Lung (tissue), 11 donors: ENCODE measurements at regions not wholly inside any gene's neighbourhood (a gene's known extent, or its start where the extent isn't known, plus 50 kb on each side); places are given as distances from the start of the nearest gene placed in this dataset.

ENCODE experiments used
- ATAC-seq: fragments of 200-7000 bp; cut with Tn5 transposase; one replicate; pipeline ENCODE4 v1.9.1; 2020; ENCODE audit warnings: moderate number of reproducible peaks; ENCODE audit not compliant: insufficient read depth, low FRiP score
- DNase-seq, 3 donors: peaks; one replicate each; pipeline ENCODE4 v3.0.0-alpha.2; 2013 to 2017
- H3K27ac ChIP-seq, 2 donors: one replicate each; pipeline ENCODE4 v1.5.1; 2013; ENCODE audit warnings: mild to moderate bottlenecking in 2 of 2, moderate library complexity in 2 of 2, control low read depth in 1 of 2, inconsistent platforms in 1 of 2, low read depth in 1 of 2, low read length in 1 of 2
- H3K27me3 ChIP-seq, 3 donors: one replicate each; pipeline ENCODE4 v1.5.1; 2013; ENCODE audit warnings: low read length in 2 of 3; ENCODE audit not compliant: control insufficient read depth in 3 of 3, insufficient read depth in 3 of 3
- H3K36me3 ChIP-seq, 4 donors: one replicate each; pipeline ENCODE4 v1.5.1; 2013; ENCODE audit warnings: low read length in 4 of 4, mild to moderate bottlenecking in 1 of 4, moderate library complexity in 1 of 4; ENCODE audit not compliant: control insufficient read depth in 4 of 4, insufficient read depth in 4 of 4
- H3K4me1 ChIP-seq, 5 donors: one replicate each; pipeline ENCODE4 v1.5.1; 2013; ENCODE audit warnings: low read length in 5 of 5, mild to moderate bottlenecking in 2 of 5, moderate library complexity in 1 of 5; ENCODE audit not compliant: control insufficient read depth in 5 of 5, insufficient read depth in 5 of 5
- H3K4me3 ChIP-seq: one replicate; pipeline ENCODE4 v1.5.1; 2013; ENCODE audit warnings: mild to moderate bottlenecking, control low read depth, moderate library complexity
- H3K9ac ChIP-seq, 2 donors: one replicate each; pipeline ENCODE4 v1.5.1; 2013; ENCODE audit warnings: low read length in 2 of 2, control low read depth in 1 of 2; ENCODE audit not compliant: insufficient read depth in 1 of 2
- H3K9me3 ChIP-seq, 4 donors: one replicate each; pipeline ENCODE4 v1.5.1; 2013; ENCODE audit warnings: low read length in 3 of 4, mild to moderate bottlenecking in 1 of 4, moderate library complexity in 1 of 4; ENCODE audit not compliant: control insufficient read depth in 4 of 4, insufficient read depth in 3 of 4
- CTCF ChIP-seq: IDR thresholded peaks from 2 replicates; pipeline ENCODE4 v1.5.1; 2012; ENCODE audit warnings: mild to moderate bottlenecking; ENCODE audit errors: control extremely low read depth, extremely low read depth
- WGBS, 2 donors: extraction: QIAGEN DNeasy Blood & Tissue Kit; methylation state at CpG; one replicate each; pipeline ENCODE4 v1.1.7; 2013; 5-methylcytosine and 5-hydroxymethylcytosine counted together
- donor health status: control.
- donor health status: control.
- donor health status: Bipolar disorder and iron deficiency.
- donor health status: healthy.
- donor health status: DM: yes; HTN: yes; CAD: no.

- Histone ChIP-seq H3K4me1 (peaks cover 2 to 24% (median 6%) of the 10 kb centered on the region in 5 donors), H3K36me3 (no peaks in the 10 kb centered on the region), H3K4me3 (no peak overlapping the region), H3K27ac (no peak overlapping the region), H3K9me3 (no peaks in the 10 kb centered on the region), H3K27me3 (no peaks in the 10 kb centered on the region), H3K9ac (no peak overlapping the region)
- WGBS, 2 donors, result 75 to 83% methylated on average over 2 of the region's 2 CpGs
- no peak for DNase-seq
- TF ChIP-seq CTCF, result no peak
- no peak for ATAC-seq
These were observed 160.4 kb upstream of the AGR3 start for GRCh38 chr7:17042211-17042610.

- DNase-seq (peak in 2 of 3 donors; percentile 21 to 39), ATAC-seq (no peak)
- no peak overlapping the region for H3K4me3 ChIP-seq
- H3K9me3 ChIP-seq, result no peaks in the 10 kb centered on the region
- TF ChIP-seq CTCF, result no peak
- no peak overlapping the region for H3K27ac ChIP-seq
- peaks cover 2 to 24% (median 6%) of the 10 kb centered on the region in 5 donors for H3K4me1 ChIP-seq
- H3K36me3 ChIP-seq, result no peaks in the 10 kb centered on the region
- H3K27me3 ChIP-seq, result no peaks in the 10 kb centered on the region
- WGBS, 2 donors, result 41 to 59% methylated on average over 3 of the region's 3 CpGs
- no peak overlapping the region for H3K9ac ChIP-seq
These were observed 161.5 kb upstream of the AGR3 start for GRCh38 chr7:17043012-17043877.

GRCh38 chr7:17044396-17044795, 162.6 kb upstream of the AGR3 start:
- DNase-seq (no peak), ATAC-seq (no peak)
- 97% methylated on average over 2 of the region's 2 CpGs for WGBS, 2 donors

More at GRCh38 chr7:17044396-17044795, 162.6 kb upstream of the AGR3 start:
- Histone ChIP-seq H3K9ac (no peak overlapping the region), H3K4me1 (peaks cover 2 to 24% (median 6%) of the 10 kb centered on the region in 5 donors), H3K36me3 (no peaks in the 10 kb centered on the region), H3K9me3 (no peaks in the 10 kb centered on the region), H3K27ac (peak overlapping the region in 1 of 2 donors; percentile 37), H3K4me3 (no peak overlapping the region), H3K27me3 (no peaks in the 10 kb centered on the region)
- TF ChIP-seq CTCF, result no peak
